GM13976 (cell line): ENCODE measurements at regions not wholly inside any gene's neighbourhood (a gene's known extent, or its start where the extent isn't known, plus 50 kb on each side); places are given as distances from the start of the nearest gene placed in this dataset.
"Not testable (repeated sequence)": the region's sequence is repeated elsewhere in the genome, so short reads cannot be mapped to it uniquely, and the experiment has no call there.

Experiments used
- DNase-seq: peaks from one replicate; pipeline ENCODE4 v3.0.0; 2012; ENCODE audit warnings: low spot score
- CTCF ChIP-seq: IDR thresholded peaks from 2 replicates; pipeline ENCODE4 v1.5.1; 2012; ENCODE audit warnings: borderline replicate concordance, mild to moderate bottlenecking; ENCODE audit not compliant: insufficient read depth; ENCODE audit errors: extremely low read depth, missing control alignments, control extremely low read depth
- in situ Hi-C: fragments of 300-500 bp; cut with MboI; formaldehyde crosslinking; loops from one replicate; pipeline ENCODE4 v1.12.0; 2022; ENCODE audit warnings: low sequenced_read_pairs, mixed read lengths, inconsistent platforms; ENCODE audit not compliant: unreplicated experiment

GRCh38 chr1:214095896-214096295 is 108.1 kb downstream of the PROX1 start:
- DNase-seq, in situ Hi-C loops: not testable (repeated sequence)

GRCh38 chr1:214101246-214101645 is 113.5 kb downstream of the PROX1 start:
- in situ Hi-C loops, result no loop called here
- no peak for TF ChIP-seq CTCF
- DNase-seq, result no peak

GRCh38 chr1:214101828-214102227 is 114.1 kb downstream of the PROX1 start:
- DNase-seq, result no peak
- TF ChIP-seq CTCF, result no peak
- in situ Hi-C loops, result no loop called here

- in situ Hi-C loops, result no loop called here
- DNase-seq, result no peak
- TF ChIP-seq CTCF, result no peak
These were observed 115.1 kb downstream of the PROX1 start for GRCh38 chr1:214102907-214103306.

- in situ Hi-C loops, result no loop called here
- no peak for DNase-seq
- TF ChIP-seq CTCF, result no peak
These were observed 116.0 kb downstream of the PROX1 start for GRCh38 chr1:214103778-214104177.

GRCh38 chr1:214106375-214106774 is 118.6 kb downstream of the PROX1 start:
- no peak for DNase-seq
- in situ Hi-C loops, result no loop called here
- TF ChIP-seq CTCF, result no peak

GRCh38 chr1:214107322-214108096 is 119.7 kb downstream of the PROX1 start:
- DNase-seq, result no peak
- in situ Hi-C loops, result no loop called here
- no peak for TF ChIP-seq CTCF
